Pancreas (tissue), 10 donors: ENCODE measurements at regions not wholly inside any gene's neighbourhood (a gene's known extent, or its start where the extent isn't known, plus 50 kb on each side); places are given as distances from the start of the nearest gene placed in this dataset.

ENCODE experiments used
- ATAC-seq, 4 donors: fragments of 200-7000 bp; cut with Tn5 transposase; one replicate each; pipeline versions ENCODE4 v1.8.0 to v1.9.1; 2020; ENCODE audit warnings: mild to moderate bottlenecking in 4 of 4, moderate library complexity in 4 of 4
- DNase-seq, 6 donors: peaks; one replicate each; pipeline ENCODE4 v3.0.0-alpha.2; 2020
- FAIRE-seq: peaks from 2 replicates; lab custom pipeline; 2012; peaks lifted over from hg19 to GRCh38; lab: Jason Lieb, UNC
- H3K27ac ChIP-seq, 4 donors: fragments of 200-600 bp; sonication (generic); 1 replicate in 3 of 4; 2 replicates in 1 of 4; pipeline versions ENCODE4 v1.5.0 to v1.8.0; 2020
- H3K27me3 ChIP-seq, 4 donors: fragments of 200-600 bp; one replicate each; pipeline ENCODE4 v1.8.0; 2021
- H3K36me3 ChIP-seq, 3 donors: fragments of 200-600 bp; sonication (generic) in 1 of 3; one replicate each; pipeline versions ENCODE4 v1.5.0 to v1.8.0; 2020 to 2021
- H3K4me1 ChIP-seq, 3 donors: fragments of 200-600 bp; one replicate each; pipeline ENCODE4 v1.8.0; 2021
- H3K4me3 ChIP-seq, 4 donors: fragments of 200-600 bp; sonication (generic) in 2 of 4; one replicate each; pipeline versions ENCODE4 v1.5.0 to v1.8.0; 2020 to 2021
- H3K9me3 ChIP-seq, 4 donors: fragments of 200-600 bp; one replicate each; pipeline ENCODE4 v1.8.0; 2021
- CTCF ChIP-seq, 4 donors: fragments of 200-600 bp; sonication (generic) in 3 of 4; IDR thresholded peaks; one replicate each; pipeline versions ENCODE4 v1.5.0 to v1.8.0; 2021; ENCODE audit warnings: antibody characterized with exemption in 4 of 4
- WGBS, 2 donors: extraction: QIAGEN DNeasy Blood & Tissue Kit; methylation state at CpG; one replicate each; pipeline ENCODE4 v1.1.7; 2013; 5-methylcytosine and 5-hydroxymethylcytosine counted together
- intact Hi-C, 3 donors: fragments of 100-400 bp; cut with DNase I; formaldehyde crosslinking; loops; one replicate each; pipeline versions ENCODE4 v1.11.1 to v1.14.2; 2022
- donor health status: healthy with polysubstance abuse.
- donor health status: DM: no; HTN: no; CAD: no; lungs with moderate emphysema.
- donor health status: DM: no; HTN: no; CAD: no.
- donor health status: control.
- donor health status: control.
- donor health status: Bipolar disorder and iron deficiency.
- donor health status: DM: yes; HTN: yes; CAD: no.
- donor health status: DM: no; HTN: no; CAD: no.
- donor health status: DM: no; HTN: no; CAD: no.
- donor health status: DM: yes; HTN: yes; CAD: no.

DNA sequence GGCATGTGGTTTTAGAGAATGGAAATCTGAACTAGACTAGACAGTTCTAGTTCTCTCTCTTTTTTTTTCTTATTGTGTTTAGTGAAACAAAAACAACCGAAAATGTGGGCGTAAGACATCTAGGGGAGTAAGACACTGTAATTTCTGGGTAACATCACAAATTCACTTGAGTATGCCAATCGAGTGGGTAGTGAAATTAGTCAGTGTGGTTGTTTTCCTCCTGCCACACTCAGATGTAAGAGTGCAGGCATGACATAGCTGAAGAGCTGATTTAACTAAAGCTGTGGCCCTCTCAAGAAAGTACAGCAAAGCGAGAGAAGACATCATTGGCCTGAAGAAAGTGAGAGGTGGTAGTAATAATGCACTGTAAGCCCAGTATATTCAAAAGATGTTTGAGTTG lies 1585.3 kb upstream of the AGA start:
- H3K27me3 ChIP-seq: no peaks in the 10 kb centered on the region
- no peaks in the 10 kb centered on the region for H3K9me3 ChIP-seq
- DNase-seq (no peak), FAIRE-seq (no peak), ATAC-seq (no peak)
- H3K4me1 ChIP-seq: no peaks in the 10 kb centered on the region
- TF ChIP-seq CTCF (IDR thresholded peaks at IDR 0.05): no peak
- intact Hi-C loops: no loop called here
- H3K4me3 ChIP-seq: no peak overlapping the region
- H3K27ac ChIP-seq: no peak overlapping the region
- H3K36me3 ChIP-seq: no peaks in the 10 kb centered on the region
- 52 to 66% methylated on average over 4 of the region's 4 CpGs for WGBS, 2 donors

DNA sequence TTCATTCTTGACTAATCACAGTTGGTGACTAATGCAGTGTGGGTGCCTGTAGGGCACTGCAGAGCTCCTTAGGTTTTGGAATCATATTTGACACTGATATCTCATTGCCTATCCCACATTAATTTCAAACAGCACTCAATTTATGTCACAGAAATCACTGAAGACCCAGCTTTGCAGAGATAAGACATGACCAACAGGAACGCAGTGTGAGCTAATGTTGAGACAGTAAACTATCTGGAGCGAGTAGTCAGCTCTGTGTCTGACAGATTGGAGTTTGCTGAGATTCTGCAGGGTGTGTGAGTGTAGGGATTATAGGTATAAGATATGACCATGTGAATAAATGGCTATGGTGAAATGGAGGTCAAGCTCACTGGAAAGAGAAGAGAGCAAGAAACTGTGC lies 1586.1 kb upstream of the AGA start:
- FAIRE-seq (no peak), ATAC-seq (no peak), DNase-seq (no peak)
- H3K4me3 ChIP-seq: no peak overlapping the region
- intact Hi-C loops: no loop called here
- no peak overlapping the region for H3K27ac ChIP-seq
- no peaks in the 10 kb centered on the region for H3K9me3 ChIP-seq
- no peaks in the 10 kb centered on the region for H3K27me3 ChIP-seq
- WGBS, 2 donors: 25 to 28% methylated on average over 2 of the region's 2 CpGs
- no peaks in the 10 kb centered on the region for H3K36me3 ChIP-seq
- TF ChIP-seq CTCF (IDR thresholded peaks at IDR 0.05): no peak
- no peaks in the 10 kb centered on the region for H3K4me1 ChIP-seq

DNA sequence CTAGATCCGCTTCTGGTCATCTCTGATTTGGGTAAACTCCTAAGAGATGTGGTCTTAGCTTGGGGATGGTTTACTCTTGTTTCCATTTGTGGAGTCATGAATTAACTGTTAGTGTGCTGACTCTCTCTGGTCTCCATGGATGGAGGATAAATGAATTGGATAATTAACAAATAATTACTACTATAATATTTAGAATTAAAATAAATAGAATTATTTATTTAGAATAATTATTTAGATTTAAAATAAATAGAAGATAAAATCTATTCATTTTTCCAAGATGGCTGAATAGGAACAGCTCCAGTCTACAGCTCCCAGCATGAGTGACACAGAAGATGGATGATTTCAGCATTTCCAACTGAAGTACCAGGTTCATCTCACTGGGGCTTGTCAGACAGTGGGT lies 1587.4 kb upstream of the AGA start:
- H3K27me3 ChIP-seq: no peaks in the 10 kb centered on the region
- no peak overlapping the region for H3K27ac ChIP-seq
- TF ChIP-seq CTCF (IDR thresholded peaks at IDR 0.05): no peak
- no peaks in the 10 kb centered on the region for H3K4me1 ChIP-seq
- H3K36me3 ChIP-seq: no peaks in the 10 kb centered on the region
- no peak for FAIRE-seq
- 51 to 74% methylated on average over 1 of the region's 1 CpG for WGBS, 2 donors
- DNase-seq: no peak
- intact Hi-C loops: no loop called here
- no peak for ATAC-seq
- H3K4me3 ChIP-seq: no peak overlapping the region
- H3K9me3 ChIP-seq: no peaks in the 10 kb centered on the region

- no peak for TF ChIP-seq CTCF (IDR thresholded peaks at IDR 0.05)
- intact Hi-C loops: no loop called here
- Histone ChIP-seq H3K4me1 (no peaks in the 10 kb centered on the region), H3K27ac (no peak overlapping the region), H3K36me3 (no peaks in the 10 kb centered on the region), H3K9me3 (no peaks in the 10 kb centered on the region), H3K27me3 (no peaks in the 10 kb centered on the region), H3K4me3 (no peak overlapping the region)
- no peak for FAIRE-seq
- no peak for DNase-seq
- 12 to 40% methylated on average over 1 of the region's 1 CpG for WGBS, 2 donors
- no peak for ATAC-seq
Observed at GRCh38 chr4:179040259-179040658, 1598.0 kb upstream of the AGA start.

DNA sequence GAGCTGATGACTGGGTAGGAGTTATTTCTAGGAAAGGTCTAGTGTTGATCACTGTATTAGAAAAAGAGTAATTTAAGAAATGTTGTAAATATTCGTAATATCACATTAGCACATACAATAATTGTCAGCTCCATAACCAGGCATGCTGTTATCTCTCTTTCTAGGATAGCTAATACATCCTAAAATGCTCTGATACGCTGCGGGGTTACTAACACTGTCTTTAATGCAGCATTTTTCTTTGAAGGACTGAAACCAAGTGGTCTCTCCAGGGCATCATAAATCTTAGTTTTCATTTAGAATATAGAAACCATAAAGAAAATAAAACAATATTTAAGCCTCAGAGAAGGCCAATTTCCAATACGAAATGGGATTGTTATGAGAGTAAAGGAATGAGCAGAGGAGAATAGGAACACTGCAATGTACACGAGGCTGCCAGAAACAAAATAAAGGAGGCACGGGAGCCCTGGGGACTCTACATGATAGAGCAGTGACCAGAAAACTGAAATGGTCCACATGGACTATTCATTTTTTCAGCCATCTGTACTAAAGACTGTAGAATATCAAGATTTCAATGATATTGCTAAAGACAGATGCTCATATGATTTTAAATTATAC lies 1606.7 kb upstream of the AGA start:
- H3K27ac ChIP-seq: no peak overlapping the region
- DNase-seq (no peak), ATAC-seq (no peak), FAIRE-seq (no peak)
- H3K9me3 ChIP-seq: no peaks in the 10 kb centered on the region
- TF ChIP-seq CTCF (IDR thresholded peaks at IDR 0.05): no peak
- H3K4me1 ChIP-seq: no peaks in the 10 kb centered on the region
- 40 to 49% methylated on average over 6 of the region's 6 CpGs for WGBS, 2 donors
- no peaks in the 10 kb centered on the region for H3K36me3 ChIP-seq
- intact Hi-C loops: no loop called here
- no peak overlapping the region for H3K4me3 ChIP-seq
- no peaks in the 10 kb centered on the region for H3K27me3 ChIP-seq
